NCI-H146 treated with DMSO at 0.1 percent for 48 hours (cell line): ENCODE measurements at regions not wholly inside any gene's neighbourhood (a gene's known extent, or its start where the extent isn't known, plus 50 kb on each side); places are given as distances from the start of the nearest gene placed in this dataset.
"Not testable (repeated sequence)": the region's sequence is repeated elsewhere in the genome, so short reads cannot be mapped to it uniquely, and the experiment has no call there.

Experiments
- DNase-seq: peaks from one replicate; lab custom pipeline; 2025; ENCODE audit not compliant: unreplicated experiment; lab: John Stamatoyannopoulos, UW

DNA sequence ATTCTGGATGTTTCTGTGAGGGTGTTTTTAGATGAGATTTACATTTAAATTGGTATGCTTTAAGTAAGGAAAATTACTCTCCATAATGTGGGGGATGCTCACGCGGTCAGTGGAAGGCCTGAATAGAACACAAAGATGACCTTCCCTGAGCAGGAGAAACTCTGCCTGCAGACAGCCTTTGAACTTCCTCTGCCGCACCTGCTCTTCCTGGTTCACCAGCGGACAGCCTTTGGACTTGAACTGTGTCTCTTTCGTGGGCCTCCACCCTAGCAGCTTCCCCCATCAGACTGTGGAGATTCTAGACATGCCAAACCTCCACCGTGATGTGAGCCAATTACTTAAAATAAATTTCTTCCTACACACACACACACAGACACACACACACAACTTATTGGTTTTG is 210.7 kb downstream of the EFCAB11 start:
- DNase-seq: no peak

DNA sequence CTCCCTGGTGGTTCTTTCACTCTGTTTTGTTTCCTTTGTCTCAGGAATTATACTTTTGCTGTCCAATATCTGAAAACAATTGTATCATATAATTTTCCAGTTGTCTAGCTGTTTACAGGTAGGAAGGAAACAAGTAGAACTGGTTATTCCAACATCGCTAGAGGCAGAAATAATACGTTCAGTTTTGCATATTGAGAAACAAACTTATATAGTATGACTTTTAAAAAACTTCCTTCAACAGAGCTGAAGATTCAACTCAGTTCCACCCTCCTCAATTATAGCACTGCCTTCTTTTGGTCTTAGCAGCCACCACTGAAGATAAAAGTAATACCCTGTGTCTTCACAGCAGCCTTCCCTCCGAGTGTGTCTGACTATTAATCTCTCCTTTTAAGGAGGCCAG is 214.3 kb downstream of the EFCAB11 start:
- DNase-seq: no peak

DNA sequence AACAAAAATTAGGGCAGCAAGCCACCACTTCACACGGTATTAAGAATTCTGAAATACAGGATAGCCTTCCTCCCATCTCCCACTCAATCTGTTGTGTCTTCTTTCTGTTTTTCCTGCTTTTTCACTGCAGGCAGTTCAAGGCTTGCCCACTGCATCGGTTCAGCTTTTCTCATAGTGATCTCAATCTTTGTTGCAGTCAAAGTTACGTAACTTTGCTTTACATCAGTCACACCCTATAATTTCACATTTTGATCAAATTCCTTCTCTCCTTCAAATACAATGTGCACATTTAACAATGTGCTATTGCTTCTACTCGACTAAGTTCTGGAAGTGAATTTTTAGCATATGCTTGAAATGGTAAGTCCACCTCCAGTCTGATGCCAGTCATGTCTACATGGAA is 217.6 kb downstream of the EFCAB11 start:
- DNase-seq: no peak

DNA sequence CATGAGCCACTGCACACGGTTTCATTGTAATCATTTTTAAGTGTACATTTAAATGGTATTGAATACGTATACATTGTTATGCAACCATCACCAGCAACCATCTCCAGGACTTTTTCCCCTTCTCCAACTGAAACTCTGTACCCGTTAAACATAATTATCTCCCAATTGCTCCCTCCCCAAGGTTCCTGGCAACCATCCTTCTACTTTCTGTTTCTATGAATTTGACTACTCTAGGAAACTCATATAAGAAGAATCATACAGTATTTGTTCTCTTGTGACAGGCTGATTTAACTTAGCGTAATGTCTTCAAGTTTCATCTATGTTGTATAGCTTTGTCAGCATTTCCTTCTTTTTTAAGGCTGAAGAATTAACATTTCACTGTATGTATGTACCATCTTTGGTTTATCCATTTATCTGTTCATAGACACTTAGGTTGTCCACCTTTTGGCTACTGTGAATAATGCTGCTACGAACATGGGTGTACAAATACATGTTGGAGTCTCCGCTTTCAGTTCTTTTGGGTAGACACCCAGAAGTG is 223.1 kb downstream of the EFCAB11 start:
- DNase-seq: no peak

DNA sequence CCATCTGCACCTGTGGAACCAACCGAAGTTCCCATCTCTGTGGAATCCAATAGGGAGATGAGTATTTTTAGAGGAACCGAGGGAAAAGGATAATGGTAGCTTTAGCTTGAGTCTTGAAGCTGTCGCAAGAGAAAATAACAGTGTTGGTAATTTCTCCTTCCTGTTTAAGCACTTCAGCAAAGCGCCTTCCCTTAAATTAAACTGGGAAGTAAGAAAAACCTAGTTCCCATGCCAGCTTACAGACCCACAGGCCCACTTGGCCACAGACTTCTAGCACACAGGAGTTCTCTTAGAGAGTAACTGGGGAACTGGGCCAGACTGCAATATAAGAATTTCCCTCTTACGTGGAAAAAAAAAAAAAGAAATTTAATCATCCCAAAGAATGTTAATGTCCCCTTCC is 223.8 kb downstream of the EFCAB11 start:
- no peak for DNase-seq

DNA sequence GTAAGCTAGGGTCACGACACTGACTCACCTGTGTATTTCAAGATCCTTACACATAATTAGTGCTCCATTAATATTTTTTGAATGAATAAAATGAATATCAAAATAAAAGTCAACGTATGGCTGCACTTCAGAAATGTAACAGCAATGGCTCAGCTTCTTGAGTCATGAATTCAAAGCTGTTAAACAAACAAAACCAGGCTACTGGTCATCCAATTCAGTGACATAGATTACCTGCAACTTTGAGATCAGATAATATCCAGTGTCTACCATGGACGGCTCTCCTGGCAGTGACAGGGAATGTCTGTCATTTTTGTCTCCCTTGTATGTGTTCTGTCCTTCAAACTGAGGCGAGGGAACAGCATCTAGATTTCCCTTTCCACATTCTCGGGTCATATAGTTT is 225.6 kb downstream of the EFCAB11 start:
- DNase-seq: no peak

DNA sequence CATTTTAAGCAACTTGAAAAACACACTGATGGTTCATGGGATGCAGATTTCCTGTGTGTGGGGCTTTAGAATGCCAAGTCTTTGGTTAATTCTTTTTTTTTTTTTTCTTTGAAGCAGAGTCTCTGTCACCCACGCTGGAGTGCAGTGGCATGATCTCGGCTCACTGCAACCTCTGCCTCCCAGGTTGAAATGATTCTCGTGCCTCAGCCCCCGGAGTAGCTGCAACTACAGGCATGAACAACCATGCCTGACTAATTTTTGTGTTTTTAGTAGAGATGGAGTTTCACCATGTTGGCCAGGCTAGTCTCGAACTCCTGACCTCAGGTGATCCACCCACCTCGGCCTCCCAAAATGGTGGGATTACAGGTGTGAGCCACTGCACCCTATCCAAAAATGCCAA is 228.3 kb downstream of the EFCAB11 start:
- DNase-seq: not testable (repeated sequence)

DNA sequence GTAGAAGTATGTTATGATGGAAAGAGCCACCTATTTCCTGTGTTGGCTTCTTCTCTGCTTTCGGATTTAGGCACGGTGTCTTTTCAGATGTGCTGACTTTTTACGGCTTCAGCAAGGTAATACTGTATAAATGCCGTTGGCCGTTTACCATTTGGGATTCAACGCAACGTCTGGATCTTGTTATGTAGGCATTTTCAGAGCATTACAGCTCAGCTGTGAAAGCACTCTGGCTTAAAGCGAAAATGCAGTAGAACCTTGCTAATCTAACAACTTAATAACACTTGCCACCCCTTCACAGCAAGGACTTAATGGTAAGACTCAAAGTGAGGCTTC is 229.9 kb downstream of the EFCAB11 start:
- no peak for DNase-seq

DNA sequence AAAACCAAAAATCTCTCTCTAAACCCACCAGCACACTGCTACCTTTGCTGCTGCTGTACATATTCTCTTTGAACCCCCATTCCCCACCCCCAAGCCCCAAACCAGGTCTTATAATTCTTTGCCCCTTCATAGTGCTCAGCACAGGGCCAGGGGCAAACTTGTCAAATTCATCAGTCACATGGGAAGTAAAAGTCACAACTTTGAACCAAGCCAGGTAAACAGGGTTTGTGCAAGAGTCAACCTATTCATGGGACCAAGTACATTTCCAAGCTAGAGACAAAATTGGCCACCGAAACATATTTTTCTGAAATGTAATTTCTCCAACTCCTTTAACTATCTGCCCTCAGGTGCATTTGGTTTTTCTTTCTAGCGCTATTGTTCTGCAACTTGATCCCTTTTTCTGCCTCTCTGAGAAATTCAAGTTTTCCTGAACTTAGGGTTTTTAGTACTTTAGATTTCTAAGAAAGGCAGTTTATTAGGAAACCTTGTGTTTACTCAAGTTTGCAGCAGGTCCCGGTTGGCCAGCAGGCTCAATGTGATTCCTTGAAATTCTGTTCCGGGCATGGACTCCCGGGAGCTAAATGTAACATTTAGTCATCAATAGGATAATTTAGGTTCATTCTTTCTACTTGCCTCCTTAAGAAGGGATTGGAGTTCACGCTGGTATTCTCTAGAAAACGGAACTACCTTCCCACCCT is 230.5 kb downstream of the EFCAB11 start:
- DNase-seq: no peak

DNA sequence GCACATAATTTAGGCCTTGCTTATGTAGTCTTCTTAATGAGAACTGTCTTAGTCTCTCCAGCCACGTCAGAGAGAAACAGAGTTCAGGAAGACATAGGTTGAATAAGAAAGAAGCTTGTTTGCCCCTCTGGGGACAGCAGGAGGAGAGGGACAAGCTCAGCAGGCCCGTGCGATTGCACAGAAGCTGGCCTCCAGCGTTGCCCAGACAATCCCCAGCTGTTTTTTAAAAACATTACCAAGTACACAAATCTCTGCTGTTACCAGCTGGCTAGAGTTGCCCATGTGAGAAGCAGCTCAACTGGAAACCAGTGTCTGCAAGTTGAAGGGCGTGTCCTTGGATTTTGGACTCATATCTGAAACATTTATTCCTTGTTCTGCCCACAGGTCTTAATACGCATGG is 232.6 kb downstream of the EFCAB11 start:
- no peak for DNase-seq

DNA sequence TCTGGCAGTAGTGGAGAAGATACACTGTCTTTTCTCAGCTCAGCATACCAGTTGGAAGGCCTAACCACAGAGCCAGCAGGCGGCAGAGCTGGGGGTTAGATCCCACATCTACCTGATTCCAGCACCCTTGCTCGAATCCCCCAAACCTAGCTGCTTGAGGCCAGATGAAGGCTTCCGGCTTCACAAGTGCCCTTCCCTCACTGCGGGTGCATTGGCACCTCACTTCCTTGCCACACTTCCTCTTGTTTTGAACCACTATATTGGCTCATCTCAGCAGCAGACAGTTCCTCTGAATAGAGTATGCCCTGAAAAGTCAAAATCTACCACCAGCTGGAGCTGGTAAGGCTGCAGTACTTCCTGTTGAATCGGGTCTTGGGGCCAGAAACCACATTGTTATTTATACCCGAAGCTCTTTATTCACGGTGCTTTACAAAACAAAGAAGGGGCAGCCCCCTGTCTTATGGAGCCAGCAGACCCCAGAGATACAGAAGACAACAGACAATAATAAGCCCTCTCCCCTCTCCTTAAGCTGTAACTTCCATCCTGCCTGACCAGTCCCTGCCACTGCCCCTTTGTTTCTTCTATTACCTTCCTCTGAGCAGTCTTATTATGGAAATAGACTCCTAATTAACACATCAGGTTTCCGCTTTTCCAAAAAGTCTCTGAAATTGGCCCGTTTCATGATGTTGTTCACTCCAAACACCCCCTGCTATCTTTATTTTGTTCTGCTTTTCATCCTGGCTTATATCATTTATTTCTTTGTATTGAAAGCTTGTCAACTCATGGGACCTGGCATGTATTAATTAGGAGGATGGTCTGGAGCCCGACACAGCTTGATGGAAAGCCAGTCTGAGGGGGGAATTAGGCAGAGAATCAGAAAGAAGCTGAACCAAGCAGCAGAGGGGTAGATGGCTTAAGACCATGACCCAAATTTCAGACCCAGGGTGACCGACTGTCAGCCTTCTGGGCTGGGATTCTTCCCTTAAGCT is 233.5 kb downstream of the EFCAB11 start:
- no peak for DNase-seq

DNA sequence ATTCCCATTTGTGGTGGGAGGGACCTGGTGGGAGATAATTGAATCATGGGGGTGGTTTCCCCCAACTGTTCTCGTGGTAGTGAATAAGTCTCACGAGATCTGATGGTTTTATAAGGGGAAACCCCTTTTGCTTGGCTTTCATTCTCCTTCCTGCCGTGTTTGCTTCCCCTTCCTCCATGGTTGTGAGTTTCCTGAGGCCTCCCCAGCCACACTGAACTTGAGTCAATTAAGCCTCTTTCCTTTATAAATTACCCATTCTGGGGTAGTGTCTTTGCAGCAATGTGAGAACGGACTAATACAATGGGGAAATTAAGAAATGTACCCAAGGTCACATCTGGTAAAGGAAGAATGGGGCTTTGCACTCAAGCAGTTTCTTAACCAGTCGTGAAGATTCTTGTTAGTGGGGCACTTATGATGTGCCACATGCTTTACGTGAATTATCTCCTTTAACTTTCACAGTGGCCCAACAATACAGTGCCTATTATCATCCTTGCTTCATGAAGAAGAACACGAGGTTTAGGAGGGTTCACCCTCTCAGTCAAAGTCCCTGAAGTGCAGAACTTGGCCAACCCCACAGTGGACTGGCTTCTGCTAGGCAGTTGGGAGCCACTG is 234.3 kb downstream of the EFCAB11 start:
- DNase-seq: no peak

DNA sequence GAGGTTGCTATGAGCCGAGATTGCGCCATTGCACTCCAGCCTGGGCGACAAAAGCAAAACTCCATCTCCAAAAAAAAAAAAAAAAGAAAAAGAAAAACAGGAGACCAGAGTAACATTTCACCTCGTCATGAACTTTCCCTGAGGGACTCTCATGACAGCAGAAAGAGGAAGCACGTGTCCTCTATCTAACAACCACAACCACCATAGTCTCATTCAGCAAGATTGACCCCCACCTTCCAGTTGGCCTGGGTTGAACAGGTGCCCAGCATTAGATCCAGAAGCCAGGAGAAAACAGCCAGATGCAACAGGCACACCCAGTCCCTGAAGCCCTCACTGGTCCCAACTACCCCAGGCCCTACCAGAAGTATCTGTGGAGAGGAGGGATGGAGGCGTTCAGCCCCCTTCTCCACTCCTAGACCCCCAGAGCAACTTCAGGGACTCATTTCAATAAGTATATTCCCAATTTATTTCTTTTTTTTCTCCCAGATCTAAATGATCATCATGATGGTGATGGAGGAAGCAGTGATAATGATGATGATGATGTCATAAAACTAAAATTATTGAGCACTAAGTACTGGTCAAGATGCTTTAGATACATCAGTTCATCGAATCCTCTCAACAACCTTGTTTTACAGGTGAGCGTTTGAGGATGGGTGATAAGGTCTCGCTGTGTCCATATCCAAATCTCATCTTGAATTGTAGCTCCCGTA is 235.0 kb downstream of the EFCAB11 start:
- no peak for DNase-seq

DNA sequence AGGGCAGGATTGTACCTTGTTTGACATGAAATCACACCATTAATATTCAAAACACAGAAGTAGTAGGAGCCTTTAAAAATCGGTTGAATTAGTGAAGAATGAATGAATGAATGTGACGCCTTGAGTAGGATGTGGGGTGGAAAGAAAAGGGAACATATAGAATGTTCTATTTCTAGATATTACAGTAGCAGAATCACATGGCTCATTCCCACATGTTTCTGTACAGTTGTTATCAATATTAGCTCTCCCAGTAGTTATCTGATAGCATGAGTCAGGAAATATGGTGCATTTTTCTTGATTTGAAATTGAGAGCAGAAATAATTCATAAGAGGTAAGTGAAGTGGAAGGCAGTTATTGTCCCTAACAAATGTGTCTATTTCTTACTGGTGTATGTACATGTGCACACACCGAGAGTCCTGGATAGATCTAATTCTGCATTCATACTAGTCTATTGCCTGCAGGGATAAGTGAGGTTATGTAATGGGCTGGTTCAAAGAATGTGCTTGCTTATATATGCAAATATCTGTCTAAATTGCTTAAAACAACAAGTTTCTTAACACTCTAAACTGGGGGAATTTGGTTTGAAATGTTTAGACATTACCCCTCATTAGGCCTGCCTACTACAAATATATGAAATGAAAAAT is 245.4 kb downstream of the EFCAB11 start:
- no peak for DNase-seq

DNA sequence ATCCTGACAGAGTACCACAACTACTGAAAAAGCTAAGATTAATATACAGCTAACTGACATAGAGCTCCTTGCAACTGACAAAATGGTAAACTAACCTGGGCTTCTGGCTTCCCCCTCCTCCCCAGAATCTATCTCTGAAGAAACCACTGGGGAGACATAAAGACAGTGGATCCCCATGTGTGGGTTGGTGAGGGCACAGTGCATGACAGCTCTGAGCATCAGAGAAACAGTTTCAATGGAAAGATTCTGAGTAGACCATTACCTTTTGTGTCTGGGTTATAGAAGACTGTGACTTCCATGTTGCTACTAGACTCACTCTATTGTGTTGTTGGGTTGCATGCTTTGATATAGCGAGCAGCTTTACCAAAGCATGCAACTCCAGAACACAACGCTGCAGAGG is 247.4 kb downstream of the EFCAB11 start:
- no peak for DNase-seq

DNA sequence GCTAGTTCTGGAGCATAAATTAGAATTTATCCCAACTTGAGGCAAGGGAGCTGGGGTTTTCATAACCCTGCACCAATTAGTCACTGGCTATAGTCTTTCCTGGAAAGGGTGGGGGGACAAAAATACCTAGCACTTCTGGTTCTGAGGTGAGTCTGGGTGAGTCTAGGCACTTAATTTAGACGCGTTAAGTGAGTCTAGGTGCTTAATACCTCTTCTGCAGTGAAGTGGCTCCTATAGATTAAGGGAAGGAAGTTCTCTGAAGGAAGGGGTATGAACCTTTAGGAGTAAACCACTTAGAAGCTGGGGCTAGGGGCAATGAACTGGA is 251.7 kb downstream of the EFCAB11 start:
- no peak for DNase-seq

DNA sequence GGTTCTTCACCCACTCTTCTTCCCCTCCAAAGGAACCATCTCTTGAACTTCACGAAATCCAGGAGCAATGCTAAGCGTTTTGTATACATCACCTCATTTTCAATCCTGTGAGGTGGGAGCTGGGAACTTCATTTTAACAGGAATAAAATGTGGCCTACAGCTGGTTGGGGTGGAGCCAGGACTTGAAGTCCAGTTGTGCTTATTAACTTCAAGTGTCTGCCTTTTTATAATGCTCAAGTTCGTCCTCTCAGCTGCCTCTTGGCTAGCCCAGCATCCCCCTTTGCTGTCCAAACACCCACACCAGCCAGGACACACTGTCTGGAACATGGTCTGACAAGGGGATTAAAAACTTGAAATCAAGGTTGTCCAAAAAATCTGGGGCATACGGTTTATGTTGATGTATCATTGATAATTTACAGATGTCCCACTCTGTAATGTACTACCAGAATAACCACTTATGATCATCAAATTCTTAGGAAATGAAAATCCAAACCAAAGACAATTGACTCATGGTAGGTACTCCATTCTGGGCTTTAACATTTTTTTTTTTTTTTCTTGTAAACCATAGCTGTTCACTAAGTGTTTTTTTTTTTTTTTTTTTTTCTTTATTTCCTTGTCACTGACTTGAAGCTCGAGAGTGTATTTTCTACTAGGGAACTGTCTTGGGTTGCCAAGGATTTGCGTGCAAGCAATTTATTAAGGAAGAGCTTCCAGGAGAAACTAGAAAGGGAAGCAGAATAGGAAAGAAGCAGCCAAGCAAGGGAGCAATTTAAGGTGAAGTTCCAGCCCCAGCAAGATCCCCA is 252.3 kb downstream of the EFCAB11 start:
- no peak for DNase-seq

DNA sequence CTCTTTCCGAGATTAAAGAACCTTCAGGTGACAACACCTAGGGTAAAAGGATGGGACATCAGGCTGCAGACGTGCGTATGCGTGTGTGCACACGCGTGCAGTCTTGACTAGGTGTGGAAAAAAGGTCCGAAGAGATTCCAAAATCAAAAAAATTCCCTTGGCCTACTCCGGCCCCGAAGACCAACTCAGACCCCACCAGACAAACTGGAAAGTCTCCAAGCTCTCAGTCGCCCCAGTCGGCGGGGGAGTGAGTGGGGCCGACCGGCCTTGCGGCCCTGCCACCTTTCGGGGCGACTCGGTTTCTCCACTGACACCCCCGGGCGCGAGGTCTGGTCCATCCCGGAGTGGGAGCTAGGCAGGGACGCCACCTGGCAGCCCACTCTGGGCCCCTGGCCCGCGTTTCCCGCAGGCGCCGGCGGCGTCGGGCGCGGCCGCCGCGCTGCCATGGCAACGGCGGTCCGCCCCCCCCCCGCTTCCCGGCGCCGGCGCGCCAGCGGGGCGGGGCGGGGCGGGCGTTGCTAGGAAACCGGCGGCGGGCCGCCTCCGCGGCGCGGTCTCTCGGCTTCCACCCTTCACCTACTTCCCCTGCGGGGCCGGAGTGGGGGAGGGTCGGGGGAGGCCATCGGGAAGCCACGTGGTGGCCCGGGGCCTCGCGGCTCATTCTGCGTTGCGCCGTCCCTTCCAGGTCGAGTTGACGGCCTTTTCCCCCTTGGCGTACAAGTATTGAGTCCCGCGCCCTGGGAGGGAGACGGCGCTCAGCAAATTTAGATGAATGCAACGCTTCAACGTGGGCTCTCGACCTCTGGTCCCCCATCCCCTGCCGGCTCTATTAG is 253.1 kb downstream of the EFCAB11 start:
- DNase-seq: peak; percentile 20

DNA sequence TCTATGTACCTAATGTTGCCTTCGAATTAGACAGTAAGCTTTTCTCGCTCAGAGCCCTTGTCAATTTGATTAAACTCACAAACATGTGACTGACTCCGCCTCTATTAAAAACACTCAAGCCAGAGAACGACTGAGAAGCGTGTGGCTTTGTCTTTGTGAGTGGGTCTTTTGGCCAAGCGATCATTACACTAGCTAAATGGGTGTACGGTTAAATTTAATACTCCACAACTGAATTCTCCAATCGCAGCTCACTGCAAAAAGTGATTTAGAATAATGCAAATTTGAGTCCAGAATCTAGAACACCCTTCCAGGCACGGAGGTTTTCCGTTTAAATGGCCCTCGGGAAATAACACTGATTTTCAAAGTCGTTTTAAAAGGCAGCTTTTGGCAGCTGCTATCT is 253.7 kb downstream of the EFCAB11 start:
- DNase-seq: no peak
